IMR-90 (cell line): ENCODE measurements at regions not wholly inside any gene's neighbourhood (a gene's known extent, or its start where the extent isn't known, plus 50 kb on each side); places are given as distances from the start of the nearest gene placed in this dataset.

Experiments
- ATAC-seq: fragments of 200-7000 bp; cut with Tn5 transposase; 2 replicates; pipeline ENCODE4 v1.9.1; 2020; ENCODE audit warnings: low read depth, mild to moderate bottlenecking, moderate library complexity
- BruUV-seq: library from RNA; stranded (reverse); fragments of 400-500 nt; replicated peaks from 2 replicates; lab custom pipeline; 2021; lab: Mats Ljungman, UMichigan
- CTCF ChIA-PET: fragments of 300-600 bp; formaldehyde crosslinking; extraction: SDS; loops from one replicate; lab custom pipeline; 2021; ENCODE audit warnings: antibody characterized with exemption; lab: Yijun Ruan, JAX
- POLR2A ChIA-PET: fragments of 300-600 bp; sonication (Branson Sonifier 250); formaldehyde crosslinking; loops from one replicate; lab custom pipeline; 2022; ENCODE audit warnings: antibody characterized with exemption; ENCODE audit not compliant: unreplicated experiment; lab: Charles Lee
- DNase-seq: peaks from one replicate; pipeline ENCODE4 v3.0.0; 2013
- H2AFZ ChIP-seq: replicated peaks from 2 replicates; pipeline ENCODE3; 2013; ENCODE audit warnings: low read length, mild to moderate bottlenecking; ENCODE audit not compliant: poor library complexity
- H2AK5ac ChIP-seq: 2 replicates; pipeline ENCODE4 v1.6.1; 2013; ENCODE audit warnings: low read depth, low read length, inconsistent platforms
- H2AK9ac ChIP-seq: replicated peaks from 2 replicates; pipeline ENCODE3; 2013; ENCODE audit warnings: mild to moderate bottlenecking, low read depth, low read length, moderate library complexity; ENCODE audit not compliant: poor library complexity
- H2BK120ac ChIP-seq: 2 replicates; pipeline ENCODE4 v1.6.1; 2013; ENCODE audit warnings: low read depth, low read length, inconsistent platforms
- H2BK15ac ChIP-seq: 3 replicates; pipeline ENCODE4 v1.6.1; 2013; ENCODE audit warnings: low read depth, low read length, inconsistent platforms
- H2BK20ac ChIP-seq: 2 replicates; pipeline ENCODE4 v1.6.1; 2013; ENCODE audit warnings: low read depth, mild to moderate bottlenecking, inconsistent platforms, low read length, moderate library complexity
- H2BK5ac ChIP-seq: 2 replicates; pipeline ENCODE4 v1.6.1; 2013; ENCODE audit warnings: mild to moderate bottlenecking, low read depth, low read length, inconsistent platforms; ENCODE audit not compliant: poor library complexity, severe bottlenecking
- H3K14ac ChIP-seq: replicated peaks from 2 replicates; pipeline ENCODE4 v1.6.1; 2013; ENCODE audit warnings: low read depth, low read length, inconsistent platforms
- H3K18ac ChIP-seq: 2 replicates; pipeline ENCODE4 v1.6.1; 2013; ENCODE audit warnings: low read depth, low read length, control low read depth
- H3K23ac ChIP-seq: 2 replicates; pipeline ENCODE4 v1.6.1; 2013; ENCODE audit warnings: low read depth, low read length, inconsistent platforms
- H3K27ac ChIP-seq: 2 replicates; pipeline ENCODE4 v1.5.1; 2013; ENCODE audit warnings: mild to moderate bottlenecking, control low read depth, low read length; ENCODE audit not compliant: insufficient read depth
- H3K27me3 ChIP-seq: 2 replicates; pipeline ENCODE4 v1.6.1; 2013; ENCODE audit warnings: low read length; ENCODE audit not compliant: control insufficient read depth, insufficient read depth
- H3K36me3 ChIP-seq: 2 replicates; pipeline ENCODE4 v1.6.1; 2013; ENCODE audit warnings: low read length, mixed read lengths; ENCODE audit not compliant: control insufficient read depth, insufficient read depth
- H3K4ac ChIP-seq: 2 replicates; pipeline ENCODE4 v1.6.1; 2013; ENCODE audit warnings: low read depth, low read length, inconsistent platforms
- H3K4me1 ChIP-seq: 2 replicates; pipeline ENCODE4 v1.6.1; 2013; ENCODE audit warnings: low read length, mixed read lengths; ENCODE audit not compliant: control insufficient read depth, insufficient read depth
- H3K4me2 ChIP-seq: 2 replicates; pipeline ENCODE4 v1.6.1; 2013; ENCODE audit warnings: low read depth, mild to moderate bottlenecking, control low read depth, low read length, moderate library complexity
- H3K4me3 ChIP-seq: 2 replicates; pipeline ENCODE4 v1.5.1; 2013; ENCODE audit warnings: low read depth, mild to moderate bottlenecking, control low read depth, low read length, moderate library complexity; ENCODE audit not compliant: insufficient read depth
- H3K56ac ChIP-seq: 2 replicates; pipeline ENCODE4 v1.6.1; 2013; ENCODE audit warnings: low read length, inconsistent platforms; ENCODE audit not compliant: insufficient read depth; ENCODE audit errors: extremely low read depth
- H3K79me1 ChIP-seq, 2 experiments: 2 replicates each; pipeline ENCODE4 v1.6.1; 2013; ENCODE audit warnings: low read length in 2 of 2, inconsistent platforms in 1 of 2, low read depth in 1 of 2
- H3K9ac ChIP-seq: 2 replicates; pipeline ENCODE4 v1.6.1; 2013; ENCODE audit warnings: low read depth, low read length, control low read depth
- H3K9me1 ChIP-seq: 2 replicates; pipeline ENCODE4 v1.6.1; 2013; ENCODE audit warnings: low read length, inconsistent platforms; ENCODE audit not compliant: insufficient read depth
- H3K9me3 ChIP-seq: 2 replicates; pipeline ENCODE4 v1.6.1; 2013; ENCODE audit warnings: low read length; ENCODE audit not compliant: control insufficient read depth, insufficient read depth
- H4K20me1 ChIP-seq: 2 replicates; pipeline ENCODE4 v1.6.1; 2013; ENCODE audit warnings: low read length, inconsistent platforms; ENCODE audit not compliant: insufficient read depth
- H4K5ac ChIP-seq: 2 replicates; pipeline ENCODE4 v1.6.1; 2013; ENCODE audit warnings: mild to moderate bottlenecking, low read depth, low read length, control low read depth
- H4K8ac ChIP-seq, 2 experiments: 2 replicates each; pipeline ENCODE4 v1.6.1; 2013; ENCODE audit warnings: low read depth in 2 of 2, low read length in 2 of 2, control low read depth in 1 of 2, inconsistent platforms in 1 of 2
- H4K91ac ChIP-seq: 2 replicates; pipeline ENCODE4 v1.6.1; 2013; ENCODE audit warnings: low read depth, low read length, inconsistent platforms; ENCODE audit not compliant: insufficient read depth
- MAFK ChIP-seq: IDR thresholded peaks from 2 replicates; pipeline ENCODE4 v1.6.1; 2012; ENCODE audit warnings: low read depth, low read length, improper control_type of control experiment
- WGBS, 2 experiments: methylation state at CpG; one replicate each; pipeline versions ENCODE4 v1.1.5 to v1.1.7; 2013; ENCODE audit warnings: missing lambda C conversion rate in 2 of 2; ENCODE audit not compliant: insufficient read length in 1 of 2; ENCODE audit errors: extremely low coverage in 2 of 2; 5-methylcytosine and 5-hydroxymethylcytosine counted together
- dilution Hi-C: fragments of 300-500 bp; cut with HindIII; formaldehyde crosslinking; loops from one replicate; pipeline ENCODE4 v1.14.3; 2018; ENCODE audit warnings: low sequenced_read_pairs; ENCODE audit not compliant: unreplicated experiment
- in situ Hi-C: fragments of 300-500 bp; cut with MboI; formaldehyde crosslinking; loops from 3 replicates; pipeline ENCODE4 v1.14.3; 2019; ENCODE audit warnings: low sequenced_read_pairs, inconsistent platforms, mixed read lengths
- intact Hi-C: fragments of 100-400 bp; cut with micrococcal nuclease; formaldehyde crosslinking; loops from 2 replicates; pipeline ENCODE4 v1.10.0; 2022

- ChIA-PET POLR2A (no interaction called here), CTCF (no interaction called here)
- H2BK120ac ChIP-seq = no peak overlapping the region
- ATAC-seq = no peak
- no peak overlapping the region for H2BK5ac ChIP-seq
- H3K27ac ChIP-seq = no peak overlapping the region
- no TSS peak for BruUV-seq
- peaks cover 2% of the 10 kb centered on the region; the same call in 1 of the 2 replicates for H3K4me1 ChIP-seq
- no peak overlapping the region for H4K5ac ChIP-seq
- H3K36me3 ChIP-seq = no peaks in the 10 kb centered on the region
- in situ Hi-C loops (no loop called here), intact Hi-C loops (no loop called here), dilution Hi-C loops (no loop called here)
- no peak overlapping the region for H3K56ac ChIP-seq
- no peak overlapping the region for H4K91ac ChIP-seq
- no peak overlapping the region for H2BK20ac ChIP-seq
- peak; percentile 48 for DNase-seq
- no peak overlapping the region for H3K23ac ChIP-seq
- no peaks in the 10 kb centered on the region for H3K9me1 ChIP-seq
- H2AFZ ChIP-seq = no peak overlapping the region
- no peak overlapping the region for H3K4me2 ChIP-seq
- H3K9me3 ChIP-seq = no peaks in the 10 kb centered on the region
- H3K14ac ChIP-seq = no peak overlapping the region
- no peak overlapping the region for H3K4me3 ChIP-seq
- no peak overlapping the region for H2AK9ac ChIP-seq
- peaks cover 16% of the 10 kb centered on the region; the same call in 1 of the 2 replicates for H4K20me1 ChIP-seq
- no peak overlapping the region for H4K8ac ChIP-seq
- H3K4ac ChIP-seq = no peak overlapping the region
- H2BK15ac ChIP-seq = no peak overlapping the region
- WGBS, 2 experiments = no CpG with 5 or more reads among the region's 3 CpGs
- peaks cover 10 to 41% of the 10 kb centered on the region in 2 experiments; a peak in 3 of 4 replicates for H3K79me1 ChIP-seq
- no peak for TF ChIP-seq MAFK
- H3K27me3 ChIP-seq = no peaks in the 10 kb centered on the region
- H2AK5ac ChIP-seq = no peak overlapping the region
- H3K18ac ChIP-seq = no peak overlapping the region
- H3K9ac ChIP-seq = no peak overlapping the region
Observed at GRCh38 chr13:107518292-107518691, 697.0 kb downstream of the LIG4 start.
